ENCODE measurements at regions not wholly inside any gene's neighbourhood (a gene's known extent, or its start where the extent isn't known, plus 50 kb on each side); places are given as distances from the start of the nearest gene placed in this dataset.
A peak's percentile ranks its signal among the peaks of the same experiment; 100 is the strongest.

DNA sequence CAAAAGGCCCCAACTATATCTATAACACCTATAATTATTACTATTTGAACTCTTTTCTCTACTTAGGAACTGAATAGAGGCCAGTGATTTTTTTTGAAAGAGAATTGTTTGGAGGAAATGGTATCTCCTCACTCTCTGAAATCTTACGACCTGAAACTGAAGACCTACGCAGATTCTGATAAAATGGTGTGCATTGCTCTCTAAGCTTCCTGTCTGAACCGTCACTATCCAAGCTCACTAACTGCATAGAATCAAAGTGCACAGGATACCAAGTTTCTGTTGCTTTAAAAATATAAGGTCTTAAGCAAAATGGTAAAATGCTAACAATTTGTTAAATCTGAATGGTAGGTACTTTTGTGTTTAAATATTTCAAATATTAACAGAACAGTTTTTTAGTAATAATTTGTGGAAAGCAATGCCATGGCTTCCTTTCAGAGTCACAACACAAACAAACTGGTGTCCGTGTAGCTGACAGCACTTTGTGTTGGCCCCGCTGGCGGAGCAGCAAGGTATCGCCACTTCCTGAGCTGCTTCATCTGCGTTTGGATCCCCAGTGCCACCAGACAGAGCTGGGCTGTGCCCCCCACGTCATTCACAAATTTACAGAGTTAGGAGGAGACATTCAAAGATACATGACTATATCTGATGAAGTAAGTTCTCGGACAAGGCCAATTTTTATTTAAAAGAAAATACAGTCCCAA lies 313.9 kb downstream of the FBXW7 start:
- Mint-ChIP-seq H3K4me1 (no peaks in the 10 kb centered on the region), H3K9me3 (no peaks in the 10 kb centered on the region), H3K27me3 (no peaks in the 10 kb centered on the region), H3K27ac (peak overlapping the region in 1 of 3 donors; percentile 73), H3K36me3 (no peaks in the 10 kb centered on the region), H3K4me3 (peak overlapping the region in 1 of 4 donors; percentile 4)

DNA sequence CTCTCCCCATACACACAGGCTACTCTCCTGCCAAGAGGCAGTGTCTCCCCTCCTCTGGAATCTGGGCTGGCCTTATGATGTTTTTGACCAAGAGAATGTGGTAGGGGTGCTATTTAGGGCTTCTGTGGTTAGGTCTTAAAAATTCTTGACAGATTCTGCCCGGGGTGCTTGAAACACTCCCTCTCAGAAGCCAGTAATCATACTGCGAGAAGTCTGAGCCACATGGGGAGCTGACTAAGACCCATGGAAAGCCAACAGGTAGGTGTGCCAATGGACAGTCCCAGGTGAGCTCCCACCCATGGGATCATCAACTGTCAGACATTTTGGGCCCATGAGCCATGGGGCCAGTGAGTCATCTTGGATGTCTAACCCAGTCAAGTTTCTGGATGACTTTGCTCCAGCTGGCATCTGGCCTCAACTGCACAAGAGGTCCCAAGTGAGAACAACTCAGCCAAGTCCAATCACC lies 315.7 kb downstream of the FBXW7 start:
- Mint-ChIP-seq H3K27me3 (no peaks in the 10 kb centered on the region), H3K36me3 (peaks cover 2% of the 10 kb centered on the region), H3K4me3 (no peak overlapping the region), H3K9me3 (peaks cover 0 to 6% (median 0%) of the 10 kb centered on the region in 3 donors), H3K4me1 (no peaks in the 10 kb centered on the region), H3K27ac (peak overlapping the region in 1 of 3 donors; percentile 24)

DNA sequence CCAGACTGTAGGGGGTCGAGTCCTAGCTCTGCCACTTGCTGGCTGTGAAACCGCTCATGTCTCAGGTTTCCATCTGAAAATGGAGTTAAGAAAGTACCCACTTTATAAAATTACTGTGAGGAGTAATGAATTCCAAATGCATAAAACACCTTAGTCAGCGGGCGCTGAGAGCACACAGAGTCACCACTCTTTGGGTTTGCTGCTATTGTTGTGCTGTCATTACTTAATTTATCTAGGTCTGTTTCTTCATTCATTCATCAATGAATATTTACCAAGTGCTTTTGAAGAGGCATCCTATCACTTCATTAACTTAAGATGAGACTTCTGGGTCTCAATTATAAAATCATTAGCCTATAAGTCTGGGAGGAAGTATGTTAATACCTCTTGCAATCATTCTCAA lies 317.3 kb downstream of the FBXW7 start:
- Mint-ChIP-seq H3K4me1 (no peaks in the 10 kb centered on the region), H3K9me3 (peaks cover 2 to 8% (median 4%) of the 10 kb centered on the region in 3 donors), H3K27ac (no peak overlapping the region)

DNA sequence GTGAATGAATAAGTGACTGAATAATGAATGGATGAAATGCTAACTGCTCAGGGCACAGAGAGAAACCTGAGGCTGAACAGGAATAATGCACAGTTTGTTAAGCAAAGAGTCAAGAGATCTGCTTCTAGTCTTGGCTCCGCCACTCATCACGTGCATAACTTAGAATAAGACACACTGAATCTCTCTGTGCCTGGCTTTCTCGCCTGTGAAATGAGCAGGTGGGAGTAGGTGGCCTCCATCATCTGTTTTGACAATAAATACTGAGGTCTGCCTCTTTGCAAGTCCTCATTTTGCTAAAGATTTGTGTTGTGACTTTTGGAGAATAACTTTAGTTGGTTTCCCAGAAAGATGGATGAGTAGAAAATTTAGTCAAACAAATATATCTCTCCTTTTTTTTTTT lies 318.0 kb downstream of the FBXW7 start:
- Mint-ChIP-seq H3K27me3 (peaks cover 8% of the 10 kb centered on the region), H3K4me3 (no peak overlapping the region), H3K36me3 (peaks cover 2% of the 10 kb centered on the region), H3K4me1 (no peaks in the 10 kb centered on the region), H3K27ac (no peak overlapping the region), H3K9me3 (peaks cover 4 to 10% (median 5%) of the 10 kb centered on the region in 3 donors)

More for the DNA sequence above, 317.3 kb downstream of the FBXW7 start:
- Mint-ChIP-seq H3K4me3 (no peak overlapping the region), H3K27me3 (peaks cover 5% of the 10 kb centered on the region), H3K36me3 (peaks cover 2% of the 10 kb centered on the region)

DNA sequence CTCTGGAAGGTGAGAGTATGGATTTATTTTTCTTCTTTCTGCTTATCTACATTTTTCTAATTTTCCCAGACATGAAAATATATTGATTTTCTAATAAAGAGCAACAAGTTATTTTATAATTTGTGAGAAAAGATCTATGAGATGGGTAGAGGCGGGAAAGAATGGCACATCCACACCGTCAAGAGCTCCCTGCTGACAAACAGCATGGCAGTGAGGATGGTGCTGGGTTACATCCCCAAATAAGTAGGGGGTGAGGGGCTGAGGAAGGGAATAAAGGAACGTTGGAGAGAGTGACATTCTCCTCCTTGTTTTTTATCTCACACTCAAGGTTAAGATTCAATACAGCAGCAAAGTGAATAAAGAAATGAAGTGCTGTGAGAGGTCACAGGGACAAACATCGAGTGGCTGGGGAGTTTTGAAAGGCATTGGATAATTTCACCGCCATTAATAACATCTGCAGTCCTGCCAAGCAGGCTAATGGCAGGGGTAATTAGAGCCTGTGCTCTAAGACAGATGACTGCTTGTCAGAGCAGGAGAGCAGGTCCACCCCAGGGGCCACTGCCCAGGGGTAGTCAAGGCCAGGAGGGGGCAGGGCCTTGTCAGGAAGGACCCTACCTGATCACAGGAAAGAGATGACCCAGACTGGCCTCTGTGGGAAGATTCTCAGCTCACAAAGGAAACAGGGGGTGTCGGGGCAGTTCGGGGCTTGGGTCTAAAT lies 323.8 kb downstream of the FBXW7 start:
- H3K36me3 Mint-ChIP-seq: peaks cover 2% of the 10 kb centered on the region
- peaks cover 0 to 3% (median 2%) of the 10 kb centered on the region in 3 donors for H3K4me1 Mint-ChIP-seq
- peak overlapping the region in 1 of 4 donors; percentile 67 for H3K4me3 Mint-ChIP-seq
- H3K27me3 Mint-ChIP-seq: peaks cover 20% of the 10 kb centered on the region
- H3K9me3 Mint-ChIP-seq: peaks cover 4 to 10% (median 5%) of the 10 kb centered on the region in 3 donors
- no peak overlapping the region for H3K27ac Mint-ChIP-seq

DNA sequence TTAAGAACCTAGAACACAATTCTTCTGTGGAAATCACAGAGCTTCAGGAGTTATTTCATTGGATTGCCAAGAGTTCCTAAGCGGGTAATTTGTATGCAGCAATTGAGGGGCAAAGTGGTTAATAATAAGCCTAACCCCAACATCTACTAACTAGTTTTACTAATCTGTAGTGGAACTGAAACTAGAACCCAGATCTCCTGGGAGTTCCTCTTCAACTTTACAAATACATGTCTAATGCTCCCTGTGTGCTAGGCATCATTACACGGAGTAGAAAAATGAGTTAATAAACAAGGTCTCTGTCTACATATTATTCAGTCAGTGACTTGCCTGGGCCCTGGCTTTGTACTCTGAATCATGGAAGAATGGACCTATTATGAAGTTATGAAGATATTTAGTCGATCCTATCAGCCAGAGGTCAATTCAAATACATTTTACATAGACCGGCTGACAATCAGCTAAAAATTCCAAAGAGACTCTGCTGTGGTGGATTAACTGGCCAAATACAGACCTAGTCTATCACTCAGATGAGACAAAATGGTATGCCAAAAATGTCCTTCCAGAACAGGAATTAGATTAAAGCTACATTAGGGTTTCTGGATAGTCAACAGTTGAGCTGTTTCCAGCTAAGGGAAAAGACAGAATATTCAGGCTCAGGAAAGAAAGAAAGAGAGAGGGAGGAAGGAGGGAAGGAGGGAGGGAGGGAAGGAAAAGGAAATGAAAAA lies 326.0 kb downstream of the FBXW7 start:
- Mint-ChIP-seq H3K27me3 (peaks cover 27% of the 10 kb centered on the region), H3K9me3 (peaks cover 2 to 5% (median 3%) of the 10 kb centered on the region in 3 donors), H3K4me1 (peaks cover 0 to 3% (median 2%) of the 10 kb centered on the region in 3 donors), H3K27ac (no peak overlapping the region), H3K4me3 (no peak overlapping the region), H3K36me3 (no peaks in the 10 kb centered on the region)

DNA sequence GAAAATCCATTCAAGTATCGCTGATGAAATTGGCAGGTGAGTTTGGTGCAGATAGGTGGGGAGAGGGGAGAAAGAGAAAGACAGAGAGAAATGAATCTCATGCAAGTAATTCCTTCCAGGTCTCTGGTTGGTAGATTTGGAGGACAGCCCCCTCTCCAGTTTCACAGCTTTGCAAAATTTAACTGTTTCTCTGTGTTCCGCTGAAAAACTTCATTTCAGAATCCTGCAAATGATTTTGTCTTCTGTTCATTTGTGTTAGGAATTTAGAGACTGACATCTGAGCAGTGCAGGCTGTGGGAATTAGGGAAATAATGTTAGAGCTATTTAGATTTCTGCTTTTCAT lies 328.5 kb downstream of the FBXW7 start:
- H3K27ac Mint-ChIP-seq: no peak overlapping the region
- H3K27me3 Mint-ChIP-seq: peaks cover 26% of the 10 kb centered on the region
- no peak overlapping the region for H3K4me3 Mint-ChIP-seq
- no peaks in the 10 kb centered on the region for H3K36me3 Mint-ChIP-seq
- H3K9me3 Mint-ChIP-seq: no peaks in the 10 kb centered on the region
- peaks cover 0 to 3% (median 2%) of the 10 kb centered on the region in 3 donors for H3K4me1 Mint-ChIP-seq

DNA sequence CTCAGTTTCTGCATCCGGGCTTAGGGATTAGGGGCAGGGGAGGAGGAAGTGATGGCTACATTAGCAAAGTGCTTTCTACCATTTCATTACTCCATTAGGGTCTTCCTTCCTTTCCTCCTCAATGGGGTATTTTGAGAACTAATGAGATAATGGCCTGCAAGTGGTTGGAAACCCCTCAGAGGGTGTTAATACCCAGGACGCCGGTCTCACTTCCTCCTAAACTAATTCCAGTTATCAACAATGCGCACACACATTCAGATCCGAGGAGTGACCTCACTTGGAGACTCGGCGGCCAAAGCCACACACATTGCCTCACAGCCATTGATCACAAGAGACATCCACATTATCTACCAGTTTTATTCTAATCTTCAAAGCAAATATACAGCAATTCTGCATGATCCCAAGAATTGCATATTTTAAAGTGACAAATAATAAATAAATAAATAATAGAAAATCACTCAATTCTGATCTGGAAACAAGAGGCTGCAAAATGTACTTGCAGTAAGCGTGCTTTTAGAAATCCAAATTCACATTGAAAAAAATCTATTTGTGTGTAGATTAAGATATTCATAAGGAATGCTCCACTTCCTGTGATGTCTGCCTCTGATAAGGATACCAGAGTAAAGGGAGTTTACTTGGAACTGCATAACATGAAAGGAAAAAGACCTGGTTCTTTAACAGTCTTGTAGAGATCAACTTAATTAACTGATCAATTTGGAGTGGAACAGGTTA lies 329.1 kb downstream of the FBXW7 start:
- H3K9me3 Mint-ChIP-seq: no peaks in the 10 kb centered on the region
- H3K4me3 Mint-ChIP-seq: no peak overlapping the region
- H3K4me1 Mint-ChIP-seq: peaks cover 0 to 3% (median 1%) of the 10 kb centered on the region in 3 donors
- H3K27me3 Mint-ChIP-seq: peaks cover 26% of the 10 kb centered on the region
- no peaks in the 10 kb centered on the region for H3K36me3 Mint-ChIP-seq
- no peak overlapping the region for H3K27ac Mint-ChIP-seq

DNA sequence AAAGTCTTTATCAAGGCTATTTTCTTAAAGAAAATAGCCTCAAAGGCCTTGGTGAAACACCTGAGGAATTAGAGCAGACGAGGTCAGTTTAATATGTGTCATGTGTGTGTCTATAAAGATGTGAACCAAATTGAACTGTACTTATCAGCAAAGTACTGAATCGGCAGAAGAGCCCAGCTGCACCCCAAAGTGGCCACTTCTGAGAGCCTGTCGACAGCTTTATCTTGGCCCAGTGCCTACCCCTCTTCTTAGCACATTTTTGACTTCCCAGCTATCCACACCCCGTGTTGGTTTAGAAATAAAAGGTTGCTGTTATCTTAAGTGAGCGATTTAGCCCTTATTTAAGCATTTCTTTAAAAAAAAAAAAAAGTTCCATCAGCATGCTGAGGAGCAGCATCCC lies 329.7 kb downstream of the FBXW7 start:
- H3K27ac Mint-ChIP-seq: no peak overlapping the region
- peaks cover 26% of the 10 kb centered on the region for H3K27me3 Mint-ChIP-seq
- no peaks in the 10 kb centered on the region for H3K9me3 Mint-ChIP-seq
- no peaks in the 10 kb centered on the region for H3K36me3 Mint-ChIP-seq
- H3K4me3 Mint-ChIP-seq: no peak overlapping the region
- H3K4me1 Mint-ChIP-seq: peaks cover 0 to 3% (median 1%) of the 10 kb centered on the region in 3 donors

DNA sequence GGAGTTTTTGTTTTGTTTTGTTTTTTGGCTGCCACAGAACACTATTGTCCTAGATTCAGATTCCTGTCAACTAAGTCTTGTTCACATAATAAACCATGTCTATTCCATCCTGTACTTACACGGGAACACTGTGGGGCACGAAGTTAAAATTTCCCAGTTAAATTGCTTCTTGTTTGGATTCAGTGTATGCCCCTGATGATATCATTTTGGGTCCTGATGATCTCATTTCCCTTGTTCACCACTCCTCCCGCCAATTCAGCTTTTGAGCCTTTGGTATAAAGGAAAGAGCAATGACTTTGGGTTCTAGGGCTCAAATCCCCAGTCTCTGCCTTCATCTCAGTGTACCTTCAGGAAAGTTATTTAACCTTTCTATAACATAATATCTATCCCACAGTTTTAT lies 333.5 kb downstream of the FBXW7 start:
- no peak overlapping the region for H3K4me3 Mint-ChIP-seq
- peaks cover 19% of the 10 kb centered on the region for H3K27me3 Mint-ChIP-seq
- H3K27ac Mint-ChIP-seq: no peak overlapping the region
- no peaks in the 10 kb centered on the region for H3K4me1 Mint-ChIP-seq
- no peaks in the 10 kb centered on the region for H3K36me3 Mint-ChIP-seq
- no peaks in the 10 kb centered on the region for H3K9me3 Mint-ChIP-seq

DNA sequence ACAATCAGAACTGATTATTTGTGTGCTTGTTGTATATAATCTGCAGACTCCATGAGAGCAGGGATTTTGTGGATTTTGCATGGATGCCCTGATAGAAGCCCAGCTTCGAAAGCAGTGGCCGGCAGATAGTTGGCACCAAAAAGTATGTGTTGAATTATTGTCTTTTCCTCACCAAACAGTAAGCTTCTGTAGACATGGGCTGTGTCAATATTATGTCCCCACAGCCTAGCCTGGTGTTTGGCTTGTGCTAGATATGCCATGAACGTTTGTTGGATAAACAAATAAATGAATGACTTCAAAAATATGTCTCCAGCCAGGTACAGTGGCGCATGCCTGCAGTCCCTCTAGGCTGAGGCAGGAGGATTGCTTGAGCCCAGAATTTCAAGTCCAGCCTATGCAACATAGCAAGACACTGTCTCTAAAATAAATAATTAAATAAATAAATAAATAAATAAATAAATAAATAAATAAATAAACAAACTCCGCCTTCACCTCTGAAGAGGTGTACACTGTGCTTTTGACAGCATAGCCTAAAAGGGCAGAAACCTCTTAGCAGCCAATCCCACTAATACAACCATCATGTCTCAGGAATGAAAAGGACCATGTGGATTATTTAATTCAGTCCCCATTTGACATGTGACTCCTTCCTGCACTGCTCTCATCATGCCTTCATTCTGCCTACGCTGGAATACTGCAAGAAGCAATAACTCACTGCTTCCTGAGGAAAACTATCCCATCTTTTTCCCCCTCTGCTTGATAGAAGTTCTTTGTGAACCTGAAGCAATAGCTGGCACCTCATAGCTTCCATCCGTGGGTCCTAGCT lies 335.2 kb downstream of the FBXW7 start:
- Mint-ChIP-seq H3K9me3 (no peaks in the 10 kb centered on the region), H3K4me1 (no peaks in the 10 kb centered on the region), H3K36me3 (no peaks in the 10 kb centered on the region), H3K27me3 (peaks cover 14% of the 10 kb centered on the region), H3K27ac (peak overlapping the region in 1 of 3 donors; percentile 62), H3K4me3 (no peak overlapping the region)

DNA sequence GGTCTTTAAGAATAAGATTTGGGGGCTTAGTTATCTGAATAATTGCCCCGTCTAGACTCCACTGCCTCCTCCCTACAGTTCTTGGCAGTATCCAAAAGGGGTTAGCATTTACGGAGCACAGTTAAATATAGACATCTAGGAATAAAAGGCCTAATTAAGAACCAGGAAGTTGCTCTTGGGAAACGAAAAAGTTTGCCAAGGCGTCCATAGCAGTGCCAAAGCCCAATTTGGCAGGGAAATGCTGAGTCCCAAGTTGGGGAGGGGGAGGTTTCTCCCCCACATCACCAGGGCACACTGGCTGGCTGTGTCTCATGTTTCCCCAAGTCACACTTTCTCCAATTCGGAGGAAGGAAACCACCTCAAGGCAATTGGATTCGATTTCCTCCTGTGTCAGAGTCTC lies 338.7 kb downstream of the FBXW7 start:
- Mint-ChIP-seq H3K4me1 (no peaks in the 10 kb centered on the region), H3K4me3 (no peak overlapping the region), H3K36me3 (no peaks in the 10 kb centered on the region), H3K27ac (no peak overlapping the region), H3K27me3 (peaks cover 6% of the 10 kb centered on the region), H3K9me3 (peaks cover 0 to 1% (median 0%) of the 10 kb centered on the region in 3 donors)

DNA sequence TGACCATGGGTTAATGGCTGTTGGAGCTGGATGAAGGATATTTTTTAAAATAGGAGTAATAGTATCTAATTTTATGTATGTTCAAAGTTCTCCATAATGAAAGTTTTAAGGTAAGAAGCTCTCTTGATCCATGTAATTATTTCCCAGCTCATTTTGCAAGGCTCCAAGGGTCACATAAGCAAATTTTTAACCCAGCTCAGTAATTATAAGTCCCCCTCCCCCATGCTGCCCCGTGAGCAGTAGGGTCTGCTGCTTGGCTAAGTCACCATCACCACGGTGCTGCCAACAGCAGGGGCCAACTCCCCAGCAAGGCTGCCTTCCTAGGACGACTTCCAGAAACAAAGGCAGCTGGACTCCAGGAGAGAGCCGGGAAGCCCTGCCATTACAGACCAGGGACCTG lies 340.0 kb downstream of the FBXW7 start:
- Mint-ChIP-seq H3K27me3 (peaks cover 7% of the 10 kb centered on the region), H3K4me1 (no peaks in the 10 kb centered on the region), H3K4me3 (no peak overlapping the region), H3K36me3 (no peaks in the 10 kb centered on the region), H3K27ac (no peak overlapping the region), H3K9me3 (peaks cover 0 to 1% (median 0%) of the 10 kb centered on the region in 3 donors)

DNA sequence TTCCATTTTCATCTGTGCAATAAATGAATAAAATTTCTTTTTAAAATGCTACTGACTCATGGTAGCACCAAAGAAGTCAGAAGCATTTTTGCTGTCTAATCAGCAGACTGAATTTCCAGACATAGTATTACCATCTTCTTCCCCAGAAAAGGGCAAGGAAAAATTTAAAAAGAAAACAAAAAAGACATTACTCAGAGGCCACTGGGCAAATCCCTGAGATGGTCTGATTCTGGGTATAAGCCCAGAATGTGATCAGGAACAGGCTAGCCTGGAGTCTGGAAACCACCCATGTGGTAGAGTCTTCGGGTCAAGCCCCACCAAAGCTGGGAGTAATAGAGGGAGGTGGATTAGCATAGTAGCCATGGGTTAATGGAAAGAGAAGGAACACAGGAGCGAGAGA lies 342.8 kb downstream of the FBXW7 start:
- H3K9me3 Mint-ChIP-seq: peaks cover 0 to 1% (median 0%) of the 10 kb centered on the region in 3 donors
- peaks cover 0 to 1% (median 0%) of the 10 kb centered on the region in 3 donors for H3K4me1 Mint-ChIP-seq
- H3K4me3 Mint-ChIP-seq: no peak overlapping the region
- H3K27ac Mint-ChIP-seq: no peak overlapping the region
- peaks cover 1% of the 10 kb centered on the region for H3K27me3 Mint-ChIP-seq
- H3K36me3 Mint-ChIP-seq: no peaks in the 10 kb centered on the region
